Smooth muscle cell of the brain vasculature (primary cell): ENCODE measurements at regions not wholly inside any gene's neighbourhood (a gene's known extent, or its start where the extent isn't known, plus 50 kb on each side); places are given as distances from the start of the nearest gene placed in this dataset.
"Not testable (repeated sequence)": the region's sequence is repeated elsewhere in the genome, so short reads cannot be mapped to it uniquely, and the experiment has no call there.

ENCODE experiments used
- DNase-seq: peaks from one replicate; pipeline ENCODE4 v3.0.0-alpha.2; 2012; ENCODE audit warnings: low read depth, low spot score

GRCh38 chr7:87007038-87007437 lies 52.4 kb downstream of the ELAPOR2 start:
- no peak for DNase-seq

DNA sequence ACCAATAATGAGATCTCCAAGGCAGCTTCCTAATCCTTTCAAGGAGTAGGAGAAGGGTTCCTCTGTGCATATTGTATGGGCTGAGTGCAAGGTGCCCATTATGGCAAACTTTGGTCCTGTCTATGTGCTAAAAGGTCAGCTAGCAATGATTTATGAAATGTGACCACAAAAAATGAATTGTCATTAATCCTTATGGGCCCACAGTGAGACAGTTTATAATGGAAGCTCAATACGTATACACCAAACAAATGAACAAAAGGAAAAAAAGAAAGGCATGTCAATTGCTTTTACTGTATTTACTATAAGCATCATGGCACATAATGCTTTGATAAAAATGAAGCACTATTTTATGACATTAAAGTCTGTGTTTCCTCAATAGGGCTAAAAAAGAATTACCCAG lies 54.5 kb downstream of the ELAPOR2 start:
- no peak for DNase-seq

GRCh38 chr7:87003872-87004798 lies 55.3 kb downstream of the ELAPOR2 start:
- DNase-seq = no peak

DNA sequence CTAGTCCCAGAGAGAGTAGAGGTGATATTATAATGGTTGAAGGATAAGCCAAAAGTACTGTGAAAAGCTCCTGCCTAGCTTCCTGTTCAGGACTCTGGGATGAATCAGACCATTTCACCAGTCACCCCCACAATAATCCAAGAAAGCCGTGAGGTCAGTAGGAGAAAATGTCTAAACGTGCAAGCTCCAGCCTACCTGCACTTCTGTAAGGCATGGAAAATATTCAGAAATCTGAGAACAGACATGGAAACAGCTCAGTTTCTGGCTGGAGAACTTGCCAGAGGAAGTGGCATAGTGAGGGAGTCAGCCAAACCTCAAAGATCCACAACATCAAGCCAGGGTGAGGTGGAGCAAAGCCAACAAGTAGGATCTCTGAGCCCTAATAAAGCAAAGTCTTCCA lies 58.2 kb downstream of the ELAPOR2 start:
- DNase-seq = no peak

- no peak for DNase-seq
Observed at GRCh38 chr7:87000344-87000743, 59.1 kb downstream of the ELAPOR2 start.

DNA sequence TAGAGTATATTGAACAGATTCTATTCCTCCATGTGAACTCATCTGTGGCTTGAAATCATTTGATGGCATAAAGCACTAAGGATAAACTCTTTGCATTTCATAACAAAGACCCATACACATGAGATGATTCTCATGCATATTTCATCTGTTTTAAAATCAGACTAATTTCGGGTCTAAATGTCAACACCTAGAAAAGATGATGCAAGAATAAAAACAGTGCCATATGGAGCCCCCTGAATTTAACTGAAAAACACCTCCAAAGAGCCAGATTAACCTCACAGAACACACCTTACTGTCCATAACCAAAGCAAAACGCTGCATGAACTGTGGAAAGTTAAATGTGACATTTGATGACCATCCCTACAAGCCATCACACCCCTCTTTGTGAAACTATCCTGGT lies 59.7 kb downstream of the ELAPOR2 start:
- DNase-seq = no peak

GRCh38 chr7:86995814-86996213 lies 63.6 kb downstream of the ELAPOR2 start:
- DNase-seq = no peak

GRCh38 chr7:86995052-86995725 lies 64.3 kb downstream of the ELAPOR2 start:
- no peak for DNase-seq

- no peak for DNase-seq
Observed at GRCh38 chr7:86991771-86992191, 67.7 kb downstream of the ELAPOR2 start.

DNA sequence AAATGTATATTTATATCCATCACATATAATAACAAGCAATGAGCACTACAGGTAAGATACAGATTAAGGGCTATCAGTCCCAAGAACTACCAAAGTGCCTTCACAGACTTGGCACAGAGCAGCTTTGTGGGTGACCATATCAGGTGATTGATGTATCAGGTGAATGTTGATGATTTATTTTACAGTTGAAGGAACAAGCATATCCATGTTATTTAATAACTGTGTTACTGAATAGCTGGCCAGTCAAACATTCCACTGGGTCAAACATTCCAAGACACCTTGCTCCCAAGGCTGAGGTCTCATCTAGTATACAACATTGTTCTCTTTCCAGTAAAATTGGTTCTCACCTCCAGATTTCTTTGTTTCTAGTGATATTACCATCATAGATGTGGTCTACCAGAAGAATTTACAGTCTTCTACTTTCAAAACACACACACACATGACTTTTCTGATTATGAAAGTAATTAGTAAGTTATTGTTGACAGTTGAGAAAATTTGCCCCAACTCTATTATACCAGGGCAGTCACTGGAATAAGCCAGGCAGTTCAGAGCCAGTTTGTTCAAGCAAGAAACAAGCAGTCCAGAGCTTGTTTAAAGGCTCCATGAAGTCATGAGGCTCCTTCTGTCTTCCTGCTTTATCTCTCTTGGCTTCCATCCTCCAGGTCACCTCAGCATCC lies 68.2 kb downstream of the ELAPOR2 start:
- DNase-seq = no peak

DNA sequence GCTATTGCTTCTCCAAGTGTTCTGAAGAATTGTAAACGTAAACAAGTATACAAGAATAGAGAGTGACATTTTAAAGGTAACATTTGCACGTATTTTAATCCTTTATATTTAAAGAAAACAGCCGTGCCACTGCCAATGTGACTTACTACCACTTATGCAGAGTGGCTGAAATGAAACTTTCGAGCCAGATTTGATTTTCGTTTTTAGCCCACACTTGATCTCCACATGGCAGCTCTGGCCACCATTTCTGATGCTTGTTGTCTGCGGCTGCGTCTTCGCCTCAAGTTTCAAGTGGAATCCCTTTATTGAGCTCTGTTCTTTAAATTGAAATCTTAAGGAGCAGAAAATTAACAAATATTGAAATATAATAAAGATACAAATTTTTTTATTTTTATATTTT lies 70.0 kb downstream of the ELAPOR2 start:
- DNase-seq = no peak

DNA sequence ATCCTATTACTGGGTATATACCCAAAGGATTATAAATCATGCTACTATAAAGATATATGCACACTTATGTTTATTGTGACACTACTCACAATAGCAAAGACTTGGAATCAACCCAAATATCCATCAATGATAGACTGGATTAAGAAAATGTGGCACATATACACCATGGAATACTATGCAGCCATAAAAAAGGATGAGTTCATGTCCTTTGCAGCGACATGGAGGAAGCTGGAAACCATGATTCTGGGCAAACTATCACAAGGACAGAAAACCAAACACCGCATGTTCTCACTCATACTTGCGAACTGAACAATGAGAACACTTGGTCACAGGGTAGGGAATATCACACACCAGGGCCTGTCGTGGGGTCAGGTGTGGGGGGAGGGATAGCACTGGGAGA lies 71.6 kb downstream of the ELAPOR2 start:
- DNase-seq = not testable (repeated sequence)

DNA sequence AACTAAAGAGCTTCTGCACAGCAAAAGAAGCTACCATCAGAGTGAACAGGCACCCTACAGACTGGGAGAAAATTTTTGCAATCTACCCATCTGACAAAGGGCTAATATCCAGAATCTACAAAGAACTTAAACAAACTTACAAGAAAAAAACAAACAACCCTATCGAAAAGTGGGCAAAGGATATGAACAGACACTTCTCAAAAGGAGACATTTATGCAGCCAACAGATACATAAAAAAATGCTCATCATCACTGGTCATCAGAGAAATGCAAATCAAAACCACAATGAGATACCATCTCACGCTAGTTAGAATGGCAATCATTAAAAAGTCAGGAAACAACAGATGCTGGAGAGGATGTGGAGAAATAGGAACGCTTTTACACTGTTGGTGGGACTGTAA lies 72.1 kb downstream of the ELAPOR2 start:
- DNase-seq = not testable (repeated sequence)

DNA sequence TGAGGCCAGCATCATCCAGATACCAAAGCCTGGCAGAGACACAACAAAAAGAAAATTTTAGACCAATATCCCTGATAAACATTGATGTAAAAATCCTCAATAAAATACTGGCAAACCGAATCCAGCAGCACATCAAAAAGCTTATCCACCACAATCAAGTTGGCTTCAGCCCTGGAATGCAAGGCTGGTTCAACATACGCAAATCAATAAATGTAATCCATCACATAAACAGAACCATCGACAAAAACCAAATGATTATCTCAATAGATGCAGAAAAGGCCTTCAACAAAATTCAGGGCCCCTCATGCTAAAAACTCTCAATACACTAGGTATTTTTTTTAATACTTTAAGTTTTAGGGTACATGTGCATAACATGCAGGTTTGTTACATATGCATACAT lies 74.1 kb downstream of the ELAPOR2 start:
- DNase-seq = not testable (repeated sequence)

DNA sequence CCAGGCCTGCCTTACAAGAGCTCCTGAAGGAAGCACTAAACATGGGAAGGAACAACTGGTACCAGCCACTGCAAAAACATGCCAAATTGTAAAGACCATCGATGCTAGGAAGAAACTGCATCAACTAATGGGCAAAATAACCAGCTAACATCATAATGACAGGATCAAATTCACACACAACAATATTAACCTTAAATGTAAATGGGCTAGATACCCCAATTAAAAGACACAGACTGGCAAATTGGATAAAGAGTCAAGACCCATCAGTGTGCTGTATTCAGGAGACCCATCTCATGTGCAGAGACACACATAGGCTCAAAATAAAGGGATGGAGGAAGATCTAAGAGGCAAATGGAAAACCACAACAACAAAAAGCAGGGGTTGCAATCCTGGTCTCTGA lies 75.8 kb downstream of the ELAPOR2 start:
- not testable (repeated sequence) for DNase-seq

GRCh38 chr7:86981937-86982336 lies 77.5 kb downstream of the ELAPOR2 start:
- not testable (repeated sequence) for DNase-seq

DNA sequence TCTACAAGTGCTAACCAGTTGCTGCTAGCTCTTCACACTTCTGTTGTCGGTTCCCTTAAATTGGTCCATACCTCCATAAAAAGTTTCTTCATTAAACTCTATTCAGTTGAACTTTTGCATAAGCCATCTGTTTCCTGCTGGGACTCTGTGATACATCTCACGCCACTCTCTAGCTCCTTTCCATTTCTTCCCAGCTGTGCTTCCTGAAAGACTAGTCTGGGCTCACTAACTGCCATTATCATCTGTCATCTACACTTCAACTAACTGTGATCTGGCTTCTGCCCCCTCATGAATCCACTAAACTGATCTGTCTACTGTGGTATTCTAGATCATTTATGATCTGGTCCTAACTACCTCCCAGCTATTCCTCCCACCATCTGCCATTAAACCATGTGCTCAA lies 78.3 kb downstream of the ELAPOR2 start:
- DNase-seq = no peak

DNA sequence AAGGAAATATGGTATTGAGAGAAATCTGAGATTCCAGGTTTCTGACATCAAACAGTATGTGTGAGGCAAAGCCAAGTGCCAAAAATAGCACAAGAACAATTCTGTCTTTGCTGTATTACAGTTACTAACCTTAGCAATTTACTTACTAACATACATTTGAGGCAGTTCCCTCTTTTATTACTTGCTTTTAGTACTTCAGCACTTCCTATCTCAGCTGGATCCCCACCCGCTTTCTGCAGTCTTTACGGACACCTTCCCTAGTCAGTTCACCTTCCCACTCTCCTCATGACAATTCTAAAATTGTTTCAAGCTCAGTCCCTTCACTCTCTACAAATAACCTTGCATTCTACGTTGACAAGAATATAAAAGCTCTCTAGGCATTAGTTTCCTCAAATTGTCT lies 79.2 kb downstream of the ELAPOR2 start:
- no peak for DNase-seq

DNA sequence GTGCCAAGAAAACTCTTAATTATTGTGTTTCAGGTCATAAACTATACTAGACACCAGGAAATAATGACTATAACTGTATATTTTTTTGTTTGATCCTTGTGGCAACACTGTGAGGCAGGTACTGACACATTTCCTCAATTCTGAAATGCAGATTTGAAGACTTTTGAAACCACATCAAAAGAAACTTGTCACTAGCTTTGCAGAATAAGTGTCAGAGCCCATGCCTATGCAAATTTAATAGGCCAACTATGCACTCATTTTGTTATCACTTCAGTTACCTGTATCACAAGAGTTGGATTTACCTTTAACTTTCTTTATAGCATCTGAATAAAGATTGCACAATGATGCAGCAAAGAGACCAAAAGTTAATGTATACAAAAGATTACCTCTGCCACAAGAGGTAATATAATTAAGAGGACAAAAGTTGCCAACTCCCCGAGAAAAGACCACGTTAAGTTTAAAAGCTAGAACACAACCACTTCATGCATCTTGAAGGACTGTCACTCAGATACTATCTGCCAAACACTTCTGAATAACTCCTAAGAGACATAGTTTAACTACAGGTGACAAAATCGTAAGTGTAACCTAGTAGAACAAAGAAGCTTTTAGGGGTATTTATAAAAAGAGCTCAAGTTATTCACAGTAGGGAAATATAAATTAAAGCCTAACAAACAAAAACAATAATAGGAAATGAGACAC lies 80.5 kb downstream of the ELAPOR2 start:
- no peak for DNase-seq

GRCh38 chr7:86976958-86977357 lies 82.5 kb downstream of the ELAPOR2 start:
- DNase-seq = no peak

- DNase-seq = no peak
Observed at GRCh38 chr7:86975914-86976313, 83.5 kb downstream of the ELAPOR2 start.

GRCh38 chr7:86975449-86975848 lies 84.0 kb downstream of the ELAPOR2 start:
- no peak for DNase-seq
